ENCODE measurements at regions not wholly inside any gene's neighbourhood (a gene's known extent, or its start where the extent isn't known, plus 50 kb on each side); places are given as distances from the start of the nearest gene placed in this dataset.

GRCh38 chr10:105875050-105875449 is 1234.0 kb downstream of the SORCS3 start:
- Histone ChIP-seq H3K27me3 (ENCODE audit: insufficient read depth, low read length) (no peaks in the 10 kb centered on the region), H3K36me3 (ENCODE audit: insufficient read depth, low read length) (no peaks in the 10 kb centered on the region), H3K27ac (ENCODE audit: low read depth, low read length) (no peak overlapping the region), H3K4me1 (ENCODE audit: control insufficient read depth, insufficient read depth, low read length, unreplicated experiment) (no peaks in the 10 kb centered on the region), H2AFZ (ENCODE audit: low read length, unreplicated experiment) (no peak overlapping the region), H3K4me3 (ENCODE audit: low read depth, low read length) (no peak overlapping the region), H3K79me2 (ENCODE audit: control insufficient read depth, insufficient read depth, low read length, unreplicated experiment) (no peaks in the 10 kb centered on the region)

DNA sequence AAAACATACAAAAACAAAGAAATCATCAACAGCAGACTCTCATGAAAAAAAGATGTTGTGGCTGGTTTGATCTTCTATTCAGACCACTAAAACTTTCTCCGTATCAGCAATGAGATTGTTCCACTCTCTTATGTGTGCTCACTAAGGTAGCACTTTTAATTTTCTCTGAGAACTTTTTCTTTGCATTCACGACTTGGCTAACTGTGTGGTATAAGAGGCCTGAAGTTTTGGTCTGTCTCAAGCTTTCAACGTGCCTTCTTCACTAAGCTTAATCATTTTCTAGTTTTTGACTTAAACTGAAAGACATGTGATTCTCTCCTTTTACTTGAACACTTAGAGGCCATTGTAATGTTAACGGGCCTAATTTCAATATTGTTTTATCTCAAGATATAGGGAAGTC is 1231.6 kb downstream of the SORCS3 start:
- H3K79me2 ChIP-seq (ENCODE audit: control insufficient read depth, insufficient read depth, low read length, unreplicated experiment) = no peaks in the 10 kb centered on the region
- no peak overlapping the region for H3K4me3 ChIP-seq (ENCODE audit: low read depth, low read length)
- H3K27ac ChIP-seq (ENCODE audit: low read depth, low read length) = no peak overlapping the region
- no peaks in the 10 kb centered on the region for H3K27me3 ChIP-seq (ENCODE audit: insufficient read depth, low read length)
- H3K36me3 ChIP-seq (ENCODE audit: insufficient read depth, low read length) = no peaks in the 10 kb centered on the region
- H3K4me1 ChIP-seq (ENCODE audit: control insufficient read depth, insufficient read depth, low read length, unreplicated experiment) = no peaks in the 10 kb centered on the region
- H2AFZ ChIP-seq (ENCODE audit: low read length, unreplicated experiment) = no peak overlapping the region

GRCh38 chr10:105868935-105869334 is 1227.8 kb downstream of the SORCS3 start:
- H2AFZ ChIP-seq (ENCODE audit: low read length, unreplicated experiment) = no peak overlapping the region
- no peaks in the 10 kb centered on the region for H3K27me3 ChIP-seq (ENCODE audit: insufficient read depth, low read length)
- no peak overlapping the region for H3K4me3 ChIP-seq (ENCODE audit: low read depth, low read length)
- no peaks in the 10 kb centered on the region for H3K79me2 ChIP-seq (ENCODE audit: control insufficient read depth, insufficient read depth, low read length, unreplicated experiment)
- H3K4me1 ChIP-seq (ENCODE audit: control insufficient read depth, insufficient read depth, low read length, unreplicated experiment) = no peaks in the 10 kb centered on the region
- no peak overlapping the region for H3K27ac ChIP-seq (ENCODE audit: low read depth, low read length)
- H3K36me3 ChIP-seq (ENCODE audit: insufficient read depth, low read length) = no peaks in the 10 kb centered on the region

DNA sequence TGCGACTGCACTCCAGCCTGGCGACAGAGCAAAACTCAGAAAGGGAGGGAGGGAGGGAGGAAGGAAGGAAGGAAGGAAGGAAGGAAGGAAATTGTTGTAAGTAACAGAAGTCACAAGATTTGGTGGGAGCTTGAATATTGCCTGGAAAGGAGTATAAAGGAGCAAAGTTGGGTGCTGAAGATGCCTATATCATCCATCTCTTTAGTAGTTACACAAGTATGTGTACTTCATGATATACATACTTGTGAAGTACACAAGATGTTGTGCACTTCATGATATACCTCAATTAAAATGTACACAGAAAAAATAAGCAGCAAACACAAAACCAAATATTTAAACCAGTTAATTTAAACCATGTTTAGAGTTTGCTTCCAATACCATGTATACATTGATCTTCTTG is 1223.8 kb downstream of the SORCS3 start:
- no peaks in the 10 kb centered on the region for H3K27me3 ChIP-seq (ENCODE audit: insufficient read depth, low read length)
- no peaks in the 10 kb centered on the region for H3K79me2 ChIP-seq (ENCODE audit: control insufficient read depth, insufficient read depth, low read length, unreplicated experiment)
- H3K27ac ChIP-seq (ENCODE audit: low read depth, low read length) = no peak overlapping the region
- no peaks in the 10 kb centered on the region for H3K4me1 ChIP-seq (ENCODE audit: control insufficient read depth, insufficient read depth, low read length, unreplicated experiment)
- no peak overlapping the region for H2AFZ ChIP-seq (ENCODE audit: low read length, unreplicated experiment)
- H3K36me3 ChIP-seq (ENCODE audit: insufficient read depth, low read length) = no peaks in the 10 kb centered on the region
- H3K4me3 ChIP-seq (ENCODE audit: low read depth, low read length) = no peak overlapping the region

- H3K79me2 ChIP-seq (ENCODE audit: control insufficient read depth, insufficient read depth, low read length, unreplicated experiment) = no peaks in the 10 kb centered on the region
- no peaks in the 10 kb centered on the region for H3K27me3 ChIP-seq (ENCODE audit: insufficient read depth, low read length)
- H3K4me3 ChIP-seq (ENCODE audit: low read depth, low read length) = no peak overlapping the region
- no peaks in the 10 kb centered on the region for H3K36me3 ChIP-seq (ENCODE audit: insufficient read depth, low read length)
- no peak overlapping the region for H3K27ac ChIP-seq (ENCODE audit: low read depth, low read length)
- no peaks in the 10 kb centered on the region for H3K4me1 ChIP-seq (ENCODE audit: control insufficient read depth, insufficient read depth, low read length, unreplicated experiment)
- H2AFZ ChIP-seq (ENCODE audit: low read length, unreplicated experiment) = no peak overlapping the region
Measured at GRCh38 chr10:105857268-105858264, 1216.5 kb downstream of the SORCS3 start.

DNA sequence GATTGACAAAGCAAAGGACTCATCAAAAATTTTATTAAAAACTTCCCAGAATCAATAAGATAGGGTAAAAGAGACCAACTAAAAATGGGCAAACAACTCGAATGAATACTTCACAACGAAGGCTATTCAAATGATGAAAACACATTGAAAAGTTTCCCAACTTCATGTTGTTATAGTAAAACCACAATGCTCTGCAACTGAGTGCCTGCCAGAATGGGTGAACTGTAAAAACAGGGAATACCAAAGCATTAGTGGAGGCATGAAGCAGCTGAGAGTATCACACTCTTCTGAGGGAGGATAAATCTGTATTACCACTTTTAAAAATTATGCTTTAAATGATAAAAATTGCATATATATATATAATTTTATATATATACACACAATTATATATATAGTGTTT is 1214.7 kb downstream of the SORCS3 start:
- Histone ChIP-seq H3K36me3 (ENCODE audit: insufficient read depth, low read length) (no peaks in the 10 kb centered on the region), H3K27ac (ENCODE audit: low read depth, low read length) (no peak overlapping the region), H3K79me2 (ENCODE audit: control insufficient read depth, insufficient read depth, low read length, unreplicated experiment) (no peaks in the 10 kb centered on the region), H3K4me3 (ENCODE audit: low read depth, low read length) (no peak overlapping the region), H3K27me3 (ENCODE audit: insufficient read depth, low read length) (no peaks in the 10 kb centered on the region), H2AFZ (ENCODE audit: low read length, unreplicated experiment) (no peak overlapping the region), H3K4me1 (ENCODE audit: control insufficient read depth, insufficient read depth, low read length, unreplicated experiment) (no peaks in the 10 kb centered on the region)

GRCh38 chr10:105844676-105845570 is 1203.8 kb downstream of the SORCS3 start:
- Histone ChIP-seq H2AFZ (ENCODE audit: low read length, unreplicated experiment) (no peak overlapping the region), H3K27ac (ENCODE audit: low read depth, low read length) (no peak overlapping the region), H3K4me1 (ENCODE audit: control insufficient read depth, insufficient read depth, low read length, unreplicated experiment) (no peaks in the 10 kb centered on the region), H3K4me3 (ENCODE audit: low read depth, low read length) (no peak overlapping the region), H3K79me2 (ENCODE audit: control insufficient read depth, insufficient read depth, low read length, unreplicated experiment) (no peaks in the 10 kb centered on the region), H3K36me3 (ENCODE audit: insufficient read depth, low read length) (no peaks in the 10 kb centered on the region), H3K27me3 (ENCODE audit: insufficient read depth, low read length) (no peaks in the 10 kb centered on the region; the same call in 1 of the 2 replicates)

DNA sequence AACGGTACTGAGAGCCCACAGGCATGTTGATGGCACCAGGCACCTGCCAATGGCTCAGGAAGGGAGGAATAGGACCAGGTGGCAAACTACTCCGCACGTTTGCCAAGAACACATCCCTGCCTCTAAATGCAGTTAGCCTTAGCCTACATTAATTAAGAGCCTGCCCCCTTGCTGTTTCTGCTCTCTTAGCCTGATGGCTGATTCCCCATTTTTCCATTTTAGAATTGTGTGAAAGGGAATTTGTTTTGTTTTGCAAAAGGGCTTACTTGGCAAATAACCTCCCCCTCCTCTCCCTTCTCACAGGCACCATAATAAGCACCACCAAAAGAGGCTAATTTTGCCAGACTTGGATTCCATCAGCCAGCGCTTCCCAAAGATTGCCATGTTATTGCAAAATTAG is 1203.2 kb downstream of the SORCS3 start:
- no peak overlapping the region for H3K27ac ChIP-seq (ENCODE audit: low read depth, low read length)
- H3K79me2 ChIP-seq (ENCODE audit: control insufficient read depth, insufficient read depth, low read length, unreplicated experiment) = no peaks in the 10 kb centered on the region
- H3K4me1 ChIP-seq (ENCODE audit: control insufficient read depth, insufficient read depth, low read length, unreplicated experiment) = no peaks in the 10 kb centered on the region

DNA sequence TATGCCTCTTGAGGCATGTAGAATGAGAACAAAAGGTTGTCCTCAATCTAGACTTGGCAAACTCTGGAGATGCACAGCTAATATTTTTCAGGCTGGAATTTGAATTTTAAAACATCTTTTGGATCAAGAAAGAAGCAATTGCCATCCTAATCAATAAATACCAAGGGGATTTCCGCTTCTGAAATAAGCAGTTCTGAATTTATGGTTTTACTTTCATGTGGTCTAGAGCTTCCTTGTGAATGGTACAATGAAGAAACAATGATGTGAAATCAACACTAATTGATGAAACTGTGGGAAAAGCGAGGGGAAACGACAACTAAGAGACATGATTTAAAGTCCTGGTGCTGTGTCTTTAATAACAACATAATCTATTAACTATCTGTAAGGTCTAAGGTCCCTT is 1202.7 kb downstream of the SORCS3 start:
- no peaks in the 10 kb centered on the region for H3K4me1 ChIP-seq (ENCODE audit: control insufficient read depth, insufficient read depth, low read length, unreplicated experiment)
- H3K4me3 ChIP-seq (ENCODE audit: low read depth, low read length) = no peak overlapping the region
- H3K27ac ChIP-seq (ENCODE audit: low read depth, low read length) = no peak overlapping the region
- no peaks in the 10 kb centered on the region; the same call in 1 of the 2 replicates for H3K27me3 ChIP-seq (ENCODE audit: insufficient read depth, low read length)
- H3K79me2 ChIP-seq (ENCODE audit: control insufficient read depth, insufficient read depth, low read length, unreplicated experiment) = no peaks in the 10 kb centered on the region
- no peaks in the 10 kb centered on the region for H3K36me3 ChIP-seq (ENCODE audit: insufficient read depth, low read length)
- H2AFZ ChIP-seq (ENCODE audit: low read length, unreplicated experiment) = no peak overlapping the region

More for the DNA sequence above, 1203.2 kb downstream of the SORCS3 start:
- Histone ChIP-seq H2AFZ (ENCODE audit: low read length, unreplicated experiment) (no peak overlapping the region), H3K27me3 (ENCODE audit: insufficient read depth, low read length) (no peaks in the 10 kb centered on the region; the same call in 1 of the 2 replicates), H3K36me3 (ENCODE audit: insufficient read depth, low read length) (no peaks in the 10 kb centered on the region), H3K4me3 (ENCODE audit: low read depth, low read length) (no peak overlapping the region)

DNA sequence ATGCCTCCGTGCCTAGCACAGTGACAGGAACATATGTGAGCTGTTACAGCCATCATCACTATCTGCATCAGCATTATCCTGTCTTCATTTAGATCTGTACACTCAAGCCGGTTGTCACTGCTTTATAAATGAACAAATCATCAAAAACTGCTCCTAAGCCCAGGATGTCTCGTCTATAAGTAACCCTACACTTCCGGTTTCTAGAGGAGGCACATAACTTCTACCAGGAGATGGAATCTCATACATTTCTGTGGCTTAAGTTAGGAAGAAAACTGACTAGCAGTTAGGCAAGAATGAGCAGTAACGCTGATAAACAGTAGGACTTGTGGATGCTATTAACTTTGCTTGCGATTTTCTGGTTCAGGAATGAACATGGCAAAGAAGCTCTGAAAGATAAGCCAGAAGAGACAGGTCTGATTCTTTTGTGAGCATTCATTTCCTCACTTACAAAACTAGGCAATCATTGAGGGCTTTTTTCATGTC is 1199.2 kb downstream of the SORCS3 start:
- Histone ChIP-seq H3K4me3 (ENCODE audit: low read depth, low read length) (no peak overlapping the region), H3K27ac (ENCODE audit: low read depth, low read length) (no peak overlapping the region), H3K36me3 (ENCODE audit: insufficient read depth, low read length) (no peaks in the 10 kb centered on the region), H3K27me3 (ENCODE audit: insufficient read depth, low read length) (no peaks in the 10 kb centered on the region; the same call in 1 of the 2 replicates), H3K4me1 (ENCODE audit: control insufficient read depth, insufficient read depth, low read length, unreplicated experiment) (no peaks in the 10 kb centered on the region), H2AFZ (ENCODE audit: low read length, unreplicated experiment) (no peak overlapping the region), H3K79me2 (ENCODE audit: control insufficient read depth, insufficient read depth, low read length, unreplicated experiment) (no peaks in the 10 kb centered on the region)

Data from ACC112 (cell line).